Osteoblast (primary cell): ENCODE measurements at regions not wholly inside any gene's neighbourhood (a gene's known extent, or its start where the extent isn't known, plus 50 kb on each side); places are given as distances from the start of the nearest gene placed in this dataset.

Source experiments
- DNase-seq: peaks from one replicate; pipeline ENCODE4 v3.0.0; 2011; ENCODE audit warnings: low spot score, mixed read lengths; ENCODE audit not compliant: insufficient read length; ENCODE audit errors: missing footprints
- H2AFZ ChIP-seq: 2 replicates; pipeline ENCODE4 v1.6.0; 2011; ENCODE audit warnings: mild to moderate bottlenecking, low read length
- H3K27ac ChIP-seq: 2 replicates; pipeline ENCODE4 v1.5.1; 2011; ENCODE audit warnings: mild to moderate bottlenecking, low read depth, low read length, moderate library complexity
- H3K27me3 ChIP-seq: 2 replicates; pipeline ENCODE4 v1.6.0; 2012; ENCODE audit warnings: mild to moderate bottlenecking, control low read depth, inconsistent platforms, low read length, moderate library complexity; ENCODE audit not compliant: insufficient read depth
- H3K36me3 ChIP-seq: 2 replicates; pipeline ENCODE4 v1.5.1; 2011; ENCODE audit warnings: mild to moderate bottlenecking, low read length, control low read depth, moderate library complexity; ENCODE audit not compliant: insufficient read depth
- H3K4me1 ChIP-seq: 2 replicates; pipeline ENCODE4 v1.5.1; 2011; ENCODE audit warnings: mild to moderate bottlenecking, low read length, control low read depth, moderate library complexity; ENCODE audit not compliant: insufficient read depth
- H3K4me2 ChIP-seq: 2 replicates; pipeline ENCODE4 v1.6.0; 2011; ENCODE audit warnings: mild to moderate bottlenecking, low read length; ENCODE audit not compliant: insufficient read depth
- H3K4me3 ChIP-seq: fragments of 200-600 bp; sonication (generic); 3 replicates; pipeline ENCODE4 v1.5.1; 2012; ENCODE audit warnings: mild to moderate bottlenecking, low read length, inconsistent platforms; ENCODE audit not compliant: insufficient read depth
- H3K79me2 ChIP-seq: 2 replicates; pipeline ENCODE4 v1.6.0; 2012; ENCODE audit warnings: mild to moderate bottlenecking, low read length, control low read depth, inconsistent platforms; ENCODE audit not compliant: insufficient read depth
- H3K9me3 ChIP-seq: 2 replicates; pipeline ENCODE4 v1.5.1; 2011; ENCODE audit warnings: low read depth, low read length, control low read depth
- H4K20me1 ChIP-seq: 2 replicates; pipeline ENCODE4 v1.6.0; 2012; ENCODE audit warnings: mild to moderate bottlenecking, low read length, control low read depth; ENCODE audit not compliant: insufficient read depth
- CTCF ChIP-seq: IDR thresholded peaks from 2 replicates; pipeline ENCODE4 v1.5.1; 2011; ENCODE audit warnings: mild to moderate bottlenecking, low read depth, low read length, moderate library complexity; ENCODE audit errors: extremely low read depth

GRCh38 chr10:131676046-131676799 lies 224.6 kb upstream of the PPP2R2D start:
- Histone ChIP-seq H3K36me3 (no peaks in the 10 kb centered on the region), H3K27me3 (no peaks in the 10 kb centered on the region), H3K79me2 (no peaks in the 10 kb centered on the region), H3K4me2 (no peak overlapping the region), H2AFZ (no peak overlapping the region), H3K4me1 (no peaks in the 10 kb centered on the region), H3K9me3 (peaks cover 3% of the 10 kb centered on the region), H3K4me3 (no peak overlapping the region), H3K27ac (no peak overlapping the region), H4K20me1 (no peaks in the 10 kb centered on the region)
- TF ChIP-seq CTCF = no peak
- DNase-seq = no peak

- Histone ChIP-seq H3K27ac (no peak overlapping the region), H3K4me3 (no peak overlapping the region), H3K27me3 (no peaks in the 10 kb centered on the region), H2AFZ (no peak overlapping the region), H3K36me3 (no peaks in the 10 kb centered on the region), H3K79me2 (no peaks in the 10 kb centered on the region), H4K20me1 (no peaks in the 10 kb centered on the region), H3K9me3 (peaks cover 3% of the 10 kb centered on the region), H3K4me2 (no peak overlapping the region), H3K4me1 (no peaks in the 10 kb centered on the region)
- no peak for TF ChIP-seq CTCF
- DNase-seq = peak; percentile 68
Measured at GRCh38 chr10:131676800-131677421, 223.9 kb upstream of the PPP2R2D start.

- Histone ChIP-seq H3K9me3 (peaks cover 3% of the 10 kb centered on the region), H3K4me3 (no peak overlapping the region)
- no peak for TF ChIP-seq CTCF
Measured at GRCh38 chr10:131677671-131678070, 223.1 kb upstream of the PPP2R2D start.

GRCh38 chr10:131678171-131678570 lies 222.6 kb upstream of the PPP2R2D start:
- no peaks in the 10 kb centered on the region for H3K27me3 ChIP-seq
- no peak for DNase-seq
- no peak overlapping the region for H2AFZ ChIP-seq
- H3K27ac ChIP-seq = no peak overlapping the region
- no peak overlapping the region for H3K4me2 ChIP-seq
- H3K36me3 ChIP-seq = no peaks in the 10 kb centered on the region
- H3K9me3 ChIP-seq = peaks cover 3% of the 10 kb centered on the region
- no peak for TF ChIP-seq CTCF
- H3K79me2 ChIP-seq = no peaks in the 10 kb centered on the region
- no peaks in the 10 kb centered on the region for H4K20me1 ChIP-seq
- H3K4me1 ChIP-seq = no peaks in the 10 kb centered on the region
- no peak overlapping the region for H3K4me3 ChIP-seq

More at GRCh38 chr10:131677671-131678070, 223.1 kb upstream of the PPP2R2D start:
- no peaks in the 10 kb centered on the region for H3K27me3 ChIP-seq
- H3K27ac ChIP-seq = no peak overlapping the region
- no peaks in the 10 kb centered on the region for H3K79me2 ChIP-seq
- H3K36me3 ChIP-seq = no peaks in the 10 kb centered on the region
- peak; percentile 58 for DNase-seq
- no peak overlapping the region for H3K4me2 ChIP-seq
- H3K4me1 ChIP-seq = no peaks in the 10 kb centered on the region
- H4K20me1 ChIP-seq = no peaks in the 10 kb centered on the region
- H2AFZ ChIP-seq = no peak overlapping the region
